ENCODE measurements at regions not wholly inside any gene's neighbourhood (a gene's known extent, or its start where the extent isn't known, plus 50 kb on each side); places are given as distances from the start of the nearest gene placed in this dataset.

GRCh38 chrX:144612076-144612475, 635.2 kb upstream of the SPANXN1 start:
- no peak for TF ChIP-seq CTCF (conservative IDR thresholded peaks at IDR 0.05)
- TF ChIP-seq ZFX (IDR thresholded peaks at IDR 0.05), result no peak

All from C4-2B (cell line).